Activated T-cell treated with anti-CD3 and anti-CD28 coated beads, Interleukin-2, amount 50 U/mL, for 24 hours (primary cell): ENCODE measurements at regions not wholly inside any gene's neighbourhood (a gene's known extent, or its start where the extent isn't known, plus 50 kb on each side); places are given as distances from the start of the nearest gene placed in this dataset.

Experiments used
- DNase-seq: peaks from one replicate; pipeline ENCODE4 v3.0.0-alpha.2; 2020
- H3K27ac Mint-ChIP-seq: 2 replicates; pipeline ENCODE4 v1.8.0; 2020; ENCODE audit warnings: mild to moderate bottlenecking, mixed read lengths
- H3K27me3 Mint-ChIP-seq: 2 replicates; pipeline ENCODE4 v1.8.0; 2020; ENCODE audit warnings: mixed read lengths
- H3K36me3 Mint-ChIP-seq: 2 replicates; pipeline ENCODE4 v1.8.0; 2020; ENCODE audit warnings: low read depth, mixed read lengths
- H3K4me1 Mint-ChIP-seq: 2 replicates; pipeline ENCODE4 v1.8.0; 2020; ENCODE audit warnings: low read depth, mixed read lengths
- H3K4me3 Mint-ChIP-seq: 2 replicates; pipeline ENCODE4 v1.8.0; 2020; ENCODE audit warnings: mild to moderate bottlenecking, moderate library complexity, mixed read lengths
- H3K9me3 Mint-ChIP-seq: 2 replicates; pipeline ENCODE4 v1.8.0; 2020; ENCODE audit warnings: mixed read lengths

DNA sequence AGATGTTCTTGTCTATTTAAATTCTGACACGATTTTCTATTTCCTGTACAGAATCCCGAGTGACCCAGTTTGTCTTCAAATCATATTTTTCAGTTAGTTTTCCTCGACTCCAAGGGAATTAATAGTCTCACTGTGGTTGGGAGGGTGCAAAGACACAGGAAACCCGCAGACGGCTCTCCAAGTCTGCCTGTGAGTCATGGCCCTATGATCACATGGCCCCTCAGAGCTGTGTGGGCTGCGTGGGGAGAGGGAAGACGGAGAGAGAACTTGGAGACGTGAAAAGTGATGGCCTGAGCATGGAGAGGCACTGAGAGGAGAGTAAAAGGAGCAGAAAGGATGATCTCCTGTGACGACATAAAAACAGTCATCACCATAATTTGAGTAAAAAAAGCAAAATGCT, 989.9 kb downstream of the DCDC2C start:
- Mint-ChIP-seq H3K9me3 (peaks cover 16% of the 10 kb centered on the region), H3K4me1 (no peaks in the 10 kb centered on the region), H3K27me3 (no peaks in the 10 kb centered on the region), H3K36me3 (no peaks in the 10 kb centered on the region), H3K27ac (no peak overlapping the region), H3K4me3 (no peak overlapping the region)
- no peak for DNase-seq

DNA sequence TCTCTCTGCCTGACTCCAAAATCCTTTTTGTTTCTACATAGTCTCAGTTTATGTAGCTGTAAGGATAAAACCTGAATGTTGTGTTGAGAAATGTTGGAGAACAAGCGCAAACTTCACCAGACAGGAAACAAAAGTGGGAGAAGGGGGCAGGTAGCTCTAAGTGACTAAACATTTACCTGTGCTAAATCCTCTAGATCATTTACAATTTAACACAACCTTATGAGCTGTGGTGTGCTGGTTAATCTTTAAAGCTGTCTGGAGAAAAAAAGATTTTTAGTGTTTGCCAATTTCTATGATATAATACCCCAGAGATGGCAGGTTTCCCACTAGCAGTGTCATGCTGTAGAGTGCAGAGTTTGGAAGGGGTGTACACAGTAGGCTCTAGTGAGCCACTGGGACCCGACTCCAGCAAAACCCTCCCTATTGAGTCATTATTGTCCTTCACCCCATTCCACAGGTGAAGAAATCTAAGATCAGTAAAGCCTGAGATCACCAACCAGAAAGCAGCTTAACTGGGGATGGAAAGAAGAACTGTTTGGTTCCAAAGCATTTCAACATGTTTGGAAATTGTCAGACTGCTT, 992.0 kb downstream of the DCDC2C start:
- no peaks in the 10 kb centered on the region for H3K36me3 Mint-ChIP-seq
- DNase-seq: no peak
- H3K27me3 Mint-ChIP-seq: no peaks in the 10 kb centered on the region
- H3K27ac Mint-ChIP-seq: no peak overlapping the region
- no peak overlapping the region for H3K4me3 Mint-ChIP-seq
- peaks cover 11% of the 10 kb centered on the region for H3K9me3 Mint-ChIP-seq
- no peaks in the 10 kb centered on the region for H3K4me1 Mint-ChIP-seq

DNA sequence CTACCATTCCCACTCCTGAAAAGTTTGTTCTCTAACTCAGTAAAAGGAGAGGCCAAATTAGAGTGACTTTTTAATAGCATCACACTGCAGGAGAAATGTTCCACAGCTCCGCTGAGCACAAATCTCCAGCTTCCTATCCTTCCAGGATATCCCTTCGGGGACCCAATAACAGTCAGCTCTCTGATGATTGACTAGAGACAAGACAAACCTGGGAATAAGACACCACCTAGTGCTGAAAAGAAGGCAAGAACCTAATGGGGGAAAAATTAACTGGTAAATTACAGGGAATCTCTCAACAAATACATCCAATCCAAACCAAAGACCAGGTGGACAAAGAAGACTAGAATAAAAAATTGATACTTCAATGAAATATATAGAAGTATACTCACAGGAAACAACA, 977.1 kb upstream of the SOX11 start:
- peaks cover 31% of the 10 kb centered on the region for H3K9me3 Mint-ChIP-seq
- no peak overlapping the region for H3K27ac Mint-ChIP-seq
- no peaks in the 10 kb centered on the region for H3K27me3 Mint-ChIP-seq
- no peak for DNase-seq
- H3K4me1 Mint-ChIP-seq: no peaks in the 10 kb centered on the region
- no peak overlapping the region for H3K4me3 Mint-ChIP-seq
- no peaks in the 10 kb centered on the region for H3K36me3 Mint-ChIP-seq

DNA sequence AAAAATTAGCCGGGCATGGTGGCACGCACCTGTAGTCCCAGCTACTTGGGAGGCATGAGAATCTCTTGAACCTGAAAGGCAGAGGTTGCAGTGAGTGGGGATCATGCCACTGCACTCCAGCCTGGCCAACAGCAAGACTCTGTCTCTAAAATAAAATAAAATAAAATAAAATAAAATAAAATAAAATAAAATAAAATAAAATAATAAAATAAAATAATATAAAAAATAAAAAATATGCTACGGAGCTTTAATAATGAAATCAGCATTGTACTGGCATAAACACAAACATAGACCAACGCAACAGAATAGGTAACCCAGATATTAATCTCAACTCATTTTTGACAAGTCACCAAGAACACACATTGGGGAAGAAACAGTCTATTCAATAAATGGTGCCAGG, 973.4 kb upstream of the SOX11 start:
- H3K36me3 Mint-ChIP-seq: no peaks in the 10 kb centered on the region
- H3K27ac Mint-ChIP-seq: no peak overlapping the region
- no peaks in the 10 kb centered on the region for H3K4me1 Mint-ChIP-seq
- H3K27me3 Mint-ChIP-seq: no peaks in the 10 kb centered on the region
- DNase-seq: no peak
- peaks cover 40% of the 10 kb centered on the region for H3K9me3 Mint-ChIP-seq
- no peak overlapping the region for H3K4me3 Mint-ChIP-seq

DNA sequence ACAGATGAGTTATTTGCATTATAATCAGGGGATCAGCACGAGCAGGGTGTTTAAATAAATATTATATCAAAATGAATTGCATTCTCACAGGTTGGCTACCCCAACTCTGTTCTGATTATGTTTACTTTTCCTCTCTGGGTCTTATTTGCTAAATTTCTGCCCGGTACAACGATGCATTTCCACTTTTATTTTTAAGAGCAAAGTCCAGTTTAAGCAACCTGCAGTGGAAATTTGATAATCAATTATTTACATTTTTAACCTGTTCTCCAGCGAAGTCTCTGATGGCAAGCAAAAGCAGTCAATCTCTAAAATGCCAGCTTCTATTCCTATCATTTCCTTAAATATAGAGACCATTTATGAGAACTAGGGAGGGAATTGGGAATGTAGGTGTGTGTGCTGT, 966.6 kb upstream of the SOX11 start:
- DNase-seq: no peak
- Mint-ChIP-seq H3K9me3 (peaks cover 14% of the 10 kb centered on the region), H3K4me1 (no peaks in the 10 kb centered on the region), H3K27me3 (no peaks in the 10 kb centered on the region), H3K27ac (no peak overlapping the region), H3K4me3 (no peak overlapping the region), H3K36me3 (no peaks in the 10 kb centered on the region)

DNA sequence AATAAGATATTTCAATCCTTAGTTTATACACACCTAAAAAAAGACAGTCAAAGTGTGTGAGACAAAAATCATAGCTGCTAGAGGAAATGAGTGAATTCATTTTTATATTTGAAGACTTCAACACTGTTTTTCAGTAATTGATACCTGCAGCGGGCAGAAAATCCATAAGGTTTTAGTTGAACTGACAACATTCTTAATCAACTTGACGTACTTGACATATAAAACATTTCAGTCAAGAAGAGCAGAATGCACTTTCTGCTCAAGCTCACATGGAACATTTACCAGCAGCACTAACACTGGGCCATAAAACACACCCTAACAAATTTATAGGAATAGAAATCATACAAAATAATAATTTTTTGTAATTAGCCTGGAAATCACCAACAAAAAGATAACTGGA, 959.6 kb upstream of the SOX11 start:
- H3K36me3 Mint-ChIP-seq: no peaks in the 10 kb centered on the region
- no peaks in the 10 kb centered on the region for H3K27me3 Mint-ChIP-seq
- no peak for DNase-seq
- no peaks in the 10 kb centered on the region for H3K4me1 Mint-ChIP-seq
- H3K4me3 Mint-ChIP-seq: no peak overlapping the region
- H3K27ac Mint-ChIP-seq: no peak overlapping the region
- peaks cover 3% of the 10 kb centered on the region for H3K9me3 Mint-ChIP-seq

DNA sequence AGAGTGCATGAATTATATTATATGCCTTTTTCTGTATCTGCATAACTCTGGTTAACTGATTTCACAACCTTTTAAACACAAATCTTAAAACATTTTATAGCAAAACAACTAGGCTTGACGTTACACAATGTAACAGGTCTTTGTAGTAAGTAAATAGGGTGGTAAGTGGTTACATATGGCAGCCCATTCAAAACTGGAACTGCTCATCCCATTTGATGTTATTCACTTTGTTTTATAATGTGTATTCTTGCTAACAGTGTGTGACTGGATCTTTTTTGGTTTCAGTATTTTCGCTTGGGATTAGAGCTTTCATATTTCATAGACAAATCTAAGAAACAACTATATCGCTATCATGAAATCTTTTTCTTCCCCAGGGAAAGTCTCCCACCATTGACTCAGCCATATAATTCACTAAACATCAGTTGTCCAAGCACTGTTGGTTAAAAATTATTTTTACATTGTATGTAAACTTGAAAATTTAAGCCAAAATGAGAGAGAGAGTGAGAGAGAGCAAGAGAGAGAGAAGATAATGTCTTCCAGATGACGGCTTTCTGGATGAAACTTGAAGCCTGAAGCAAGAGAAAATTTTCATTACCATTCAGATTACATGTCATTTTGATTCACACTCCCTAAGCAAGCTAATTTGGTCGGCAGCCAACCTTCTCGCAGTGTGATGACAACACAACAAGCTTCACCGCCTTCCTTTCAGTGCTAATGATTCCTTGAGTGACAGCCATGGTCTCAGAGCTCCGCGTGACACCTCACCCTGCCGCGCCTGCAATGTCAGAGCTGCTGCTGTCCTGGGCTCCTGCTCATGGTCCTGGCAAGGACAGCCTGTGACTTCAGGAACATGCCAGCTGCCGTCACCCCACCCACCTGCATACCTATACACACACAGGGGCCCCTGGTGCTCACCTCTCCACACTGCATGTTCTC, 946.9 kb upstream of the SOX11 start:
- Mint-ChIP-seq H3K36me3 (no peaks in the 10 kb centered on the region), H3K27ac (no peak overlapping the region), H3K4me3 (no peak overlapping the region), H3K27me3 (no peaks in the 10 kb centered on the region), H3K4me1 (no peaks in the 10 kb centered on the region), H3K9me3 (peaks cover 15% of the 10 kb centered on the region)
- DNase-seq: no peak

DNA sequence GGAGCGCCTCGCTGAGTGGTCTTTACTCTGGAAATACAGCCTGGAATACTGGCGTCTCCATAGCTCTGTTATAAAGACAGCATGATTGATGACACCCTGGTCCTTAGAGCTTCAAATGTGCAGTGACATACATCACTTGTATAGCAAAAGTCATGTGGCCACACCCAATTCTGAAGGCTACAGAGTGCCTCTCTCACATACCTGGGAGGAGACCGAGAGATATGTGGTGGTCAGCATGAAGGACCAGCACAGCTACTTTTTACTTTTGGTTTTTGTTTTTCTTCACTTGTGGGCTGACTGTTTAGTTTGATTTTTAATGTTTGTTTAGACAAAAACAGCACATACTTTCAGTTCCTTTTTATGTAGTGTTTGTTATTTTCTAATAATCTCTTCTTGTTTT, 938.5 kb upstream of the SOX11 start:
- H3K4me1 Mint-ChIP-seq: no peaks in the 10 kb centered on the region
- no peaks in the 10 kb centered on the region for H3K36me3 Mint-ChIP-seq
- H3K4me3 Mint-ChIP-seq: no peak overlapping the region
- no peak overlapping the region for H3K27ac Mint-ChIP-seq
- peaks cover 17% of the 10 kb centered on the region for H3K9me3 Mint-ChIP-seq
- H3K27me3 Mint-ChIP-seq: no peaks in the 10 kb centered on the region
- DNase-seq: no peak

DNA sequence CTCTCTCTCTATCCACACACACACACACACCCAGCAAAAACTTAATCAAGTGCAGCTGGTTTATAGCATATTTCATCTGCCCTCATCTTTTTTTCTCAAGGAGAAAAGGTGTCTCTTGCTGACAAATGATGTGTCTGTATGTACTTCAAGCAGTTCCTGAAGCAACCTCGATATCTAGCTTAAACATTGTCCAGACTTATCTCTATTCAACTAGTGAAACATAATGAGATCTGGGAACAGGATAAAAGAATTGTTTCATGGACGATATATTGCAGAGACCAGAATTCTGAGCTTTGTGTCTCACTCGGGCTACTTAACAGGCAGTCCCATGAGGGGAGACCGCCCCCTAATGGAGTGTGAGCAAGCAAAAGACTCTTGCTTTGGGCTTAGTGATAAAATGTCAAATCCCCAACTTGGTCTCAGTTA, 929.2 kb upstream of the SOX11 start:
- Mint-ChIP-seq H3K4me3 (no peak overlapping the region), H3K27ac (no peak overlapping the region), H3K36me3 (no peaks in the 10 kb centered on the region), H3K27me3 (no peaks in the 10 kb centered on the region), H3K4me1 (no peaks in the 10 kb centered on the region), H3K9me3 (peaks cover 29% of the 10 kb centered on the region)
- no peak for DNase-seq

DNA sequence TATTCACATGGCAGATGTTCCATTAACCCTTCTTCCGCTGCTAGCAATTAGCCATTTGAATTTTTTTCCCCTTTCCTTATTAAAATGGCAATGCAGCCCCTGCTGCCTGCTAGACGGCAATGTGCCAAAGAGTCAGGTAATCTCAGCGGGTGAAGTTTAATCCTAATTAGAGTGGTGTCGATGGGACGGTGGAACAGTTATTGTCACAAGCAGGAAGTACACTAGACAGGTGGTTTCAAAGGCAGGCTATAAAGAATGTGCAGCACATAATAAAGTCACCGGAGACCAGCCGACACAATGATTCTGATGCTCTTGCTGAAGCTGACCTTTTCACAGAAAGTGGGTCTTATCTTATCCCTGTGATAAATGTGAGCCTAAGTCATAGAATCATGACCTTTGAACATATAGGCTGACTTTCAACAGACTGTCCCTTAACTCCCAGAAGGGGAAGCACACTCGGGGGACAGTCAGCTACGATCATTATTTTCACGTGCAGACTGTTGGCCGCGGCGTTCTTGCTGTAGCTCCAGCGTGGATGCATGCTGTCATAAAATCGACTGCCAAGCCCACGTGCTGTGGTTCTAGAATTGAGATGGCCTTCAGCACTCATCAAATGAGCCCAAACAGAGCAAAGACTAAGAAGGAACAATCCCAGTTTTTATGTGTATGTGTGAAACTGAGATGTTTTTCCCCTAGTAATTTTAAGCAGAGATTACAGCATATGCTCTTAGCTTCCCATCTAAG, 926.2 kb upstream of the SOX11 start:
- Mint-ChIP-seq H3K4me1 (no peaks in the 10 kb centered on the region), H3K4me3 (no peak overlapping the region)

DNA sequence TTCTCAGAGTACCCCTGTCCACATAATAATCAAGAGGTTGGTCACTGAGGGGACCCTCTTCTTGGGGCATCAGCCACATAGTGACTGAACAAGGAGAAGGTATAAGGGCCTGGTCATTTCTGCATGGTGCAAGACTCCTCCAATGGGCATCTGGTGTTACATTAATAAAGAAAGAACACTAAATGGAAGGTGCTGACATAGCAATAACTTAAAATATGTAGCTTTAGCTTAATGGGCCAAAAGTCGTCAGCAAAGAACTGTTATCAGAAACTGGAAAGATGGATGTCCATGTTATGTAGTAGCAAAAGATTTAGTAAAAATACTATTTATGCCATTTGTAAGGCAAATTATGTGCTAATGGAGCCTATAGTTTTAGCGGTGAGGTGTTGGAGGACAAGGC, 916.5 kb upstream of the SOX11 start:
- H3K27ac Mint-ChIP-seq: no peak overlapping the region
- no peak overlapping the region for H3K4me3 Mint-ChIP-seq
- no peaks in the 10 kb centered on the region for H3K27me3 Mint-ChIP-seq
- no peaks in the 10 kb centered on the region for H3K36me3 Mint-ChIP-seq
- no peak for DNase-seq
- no peaks in the 10 kb centered on the region for H3K4me1 Mint-ChIP-seq
- H3K9me3 Mint-ChIP-seq: peaks cover 27% of the 10 kb centered on the region

More for the DNA sequence above, 926.2 kb upstream of the SOX11 start:
- Mint-ChIP-seq H3K27ac (no peak overlapping the region), H3K9me3 (peaks cover 12% of the 10 kb centered on the region), H3K36me3 (no peaks in the 10 kb centered on the region), H3K27me3 (no peaks in the 10 kb centered on the region)
- no peak for DNase-seq

DNA sequence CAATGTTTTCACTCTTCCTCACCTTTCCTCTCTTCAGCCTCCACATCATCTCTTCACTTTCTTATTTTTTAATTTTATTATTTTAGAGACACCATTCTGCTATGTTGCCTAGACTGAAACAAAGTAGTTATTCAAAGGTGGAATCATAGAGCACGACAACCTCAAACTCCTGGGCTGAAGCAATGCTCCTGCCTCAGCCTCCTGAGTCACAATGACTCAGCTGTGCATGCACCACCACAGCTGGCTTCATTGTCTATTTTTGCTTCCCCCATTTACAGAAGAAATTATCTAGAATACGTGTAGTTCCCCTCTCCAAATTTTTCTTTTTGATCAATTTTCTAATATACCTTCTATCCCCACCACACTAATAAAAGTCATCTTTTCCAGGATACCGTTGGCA, 911.5 kb upstream of the SOX11 start:
- H3K36me3 Mint-ChIP-seq: no peaks in the 10 kb centered on the region
- H3K4me1 Mint-ChIP-seq: no peaks in the 10 kb centered on the region
- H3K27ac Mint-ChIP-seq: no peak overlapping the region
- no peaks in the 10 kb centered on the region for H3K27me3 Mint-ChIP-seq
- H3K4me3 Mint-ChIP-seq: no peak overlapping the region
- H3K9me3 Mint-ChIP-seq: peaks cover 36% of the 10 kb centered on the region
- no peak for DNase-seq

DNA sequence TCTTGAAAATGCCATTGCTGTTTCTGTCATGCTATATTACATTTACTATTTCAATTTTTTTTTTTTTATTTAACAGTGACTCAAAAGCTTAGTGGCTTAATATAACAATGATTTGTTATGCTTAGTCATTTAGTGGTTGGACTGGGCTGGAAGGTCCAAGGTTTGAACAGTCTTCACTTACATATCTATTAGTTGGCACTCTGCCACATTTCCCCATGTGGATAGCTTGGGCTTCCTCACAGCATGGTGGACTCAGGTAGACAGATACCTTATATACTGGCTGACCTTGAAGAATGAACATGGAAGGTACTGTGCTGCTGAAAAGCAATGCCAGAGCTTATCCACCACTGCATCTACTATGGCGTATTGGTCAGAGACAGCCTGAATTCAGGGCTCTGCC, 909.5 kb upstream of the SOX11 start:
- no peak for DNase-seq
- Mint-ChIP-seq H3K9me3 (peaks cover 39% of the 10 kb centered on the region), H3K36me3 (no peaks in the 10 kb centered on the region), H3K4me1 (no peaks in the 10 kb centered on the region), H3K27me3 (no peaks in the 10 kb centered on the region), H3K27ac (no peak overlapping the region), H3K4me3 (no peak overlapping the region)

DNA sequence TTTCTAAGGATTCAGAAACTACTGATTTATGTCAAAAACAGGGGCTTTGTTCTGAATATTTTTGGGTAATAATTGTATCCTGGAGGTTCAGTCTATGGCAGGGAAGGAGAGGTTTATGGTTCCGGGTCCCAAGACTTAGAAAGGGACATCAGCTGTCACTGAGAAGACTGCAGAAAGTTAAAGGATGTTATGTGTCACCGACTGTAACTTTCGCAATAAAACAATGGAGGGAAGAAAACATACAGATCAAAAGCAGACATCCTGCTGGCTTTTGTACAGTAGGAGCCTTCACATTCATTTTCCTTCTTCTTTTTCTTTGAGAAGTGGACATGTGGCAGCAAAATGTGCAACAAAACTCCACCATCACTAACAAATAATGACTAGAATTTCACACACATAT, 900.7 kb upstream of the SOX11 start:
- Mint-ChIP-seq H3K4me1 (no peaks in the 10 kb centered on the region), H3K27me3 (no peaks in the 10 kb centered on the region), H3K27ac (no peak overlapping the region), H3K9me3 (peaks cover 27% of the 10 kb centered on the region), H3K36me3 (no peaks in the 10 kb centered on the region), H3K4me3 (no peak overlapping the region)
- DNase-seq: no peak

DNA sequence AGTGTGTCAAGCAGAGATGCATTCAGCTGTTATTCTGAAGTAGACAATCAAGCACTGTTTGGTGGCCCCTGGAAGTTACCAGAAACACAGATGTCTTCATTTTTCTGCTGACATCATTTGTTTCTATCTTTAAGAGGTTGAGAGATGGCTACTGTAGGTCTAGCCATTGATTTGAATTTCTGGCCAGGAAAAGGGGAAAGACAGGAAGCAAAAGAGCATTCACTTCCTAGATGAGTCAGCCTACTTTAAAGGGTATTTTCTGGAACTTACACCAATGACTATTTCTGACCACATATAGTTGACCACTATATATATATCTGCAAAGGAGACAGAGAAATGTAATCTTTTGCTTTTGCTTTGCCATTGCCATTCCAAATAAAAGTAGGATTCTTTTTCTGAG, 900.1 kb upstream of the SOX11 start:
- H3K27ac Mint-ChIP-seq: no peak overlapping the region
- DNase-seq: no peak
- H3K4me1 Mint-ChIP-seq: no peaks in the 10 kb centered on the region
- no peaks in the 10 kb centered on the region for H3K27me3 Mint-ChIP-seq
- no peaks in the 10 kb centered on the region for H3K36me3 Mint-ChIP-seq
- H3K9me3 Mint-ChIP-seq: peaks cover 26% of the 10 kb centered on the region
- H3K4me3 Mint-ChIP-seq: no peak overlapping the region
